ENCODE measurements at regions not wholly inside any gene's neighbourhood (a gene's known extent, or its start where the extent isn't known, plus 50 kb on each side); places are given as distances from the start of the nearest gene placed in this dataset.

DNA sequence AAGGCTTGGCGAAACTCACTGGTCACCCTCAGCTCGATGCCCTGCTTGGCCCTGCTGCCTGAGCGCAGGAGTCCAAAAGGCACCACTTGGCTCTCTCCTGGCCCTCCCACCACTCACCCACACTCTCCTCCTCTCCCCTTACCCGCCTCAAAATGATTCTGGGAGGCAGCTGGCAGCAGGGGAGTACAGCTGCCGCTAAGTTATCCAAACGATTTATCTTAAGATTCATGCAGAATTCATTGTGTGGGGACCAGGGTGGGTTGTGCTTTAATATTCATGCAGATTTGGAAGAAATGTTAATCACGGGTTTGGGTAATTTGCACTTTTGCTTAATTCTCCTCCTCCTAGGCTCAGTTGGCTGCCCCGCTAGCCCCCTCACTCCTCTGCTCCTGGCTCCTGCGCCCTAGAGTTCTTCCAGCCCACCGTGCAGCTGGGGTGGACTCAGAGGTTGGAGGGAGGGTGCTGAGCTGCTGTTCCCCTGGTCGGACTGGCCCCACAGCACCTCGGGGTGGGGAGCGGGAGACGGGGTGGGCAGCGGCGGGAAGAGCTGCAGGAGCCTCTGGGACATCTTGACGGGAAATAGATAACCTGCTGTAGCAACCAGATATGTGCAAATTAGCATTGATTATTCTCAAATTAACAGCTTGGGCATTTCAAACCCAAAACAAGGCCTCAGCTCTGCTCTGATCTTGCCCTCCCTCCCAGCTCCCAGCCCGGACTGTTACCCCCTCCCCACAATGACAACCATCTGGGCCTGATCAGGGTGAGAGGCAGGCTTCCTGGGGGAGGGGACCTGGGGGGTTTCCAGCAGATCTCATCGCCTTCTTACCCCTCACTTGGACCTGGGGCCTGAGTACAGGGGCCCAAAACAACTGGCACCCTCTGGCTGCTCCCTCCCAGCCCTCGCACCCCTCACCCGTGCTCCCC lies 122.6 kb upstream of the RPL38 start:
- DNase-seq (ENCODE audit: low read depth in 2 of 2), result no peak

DNA sequence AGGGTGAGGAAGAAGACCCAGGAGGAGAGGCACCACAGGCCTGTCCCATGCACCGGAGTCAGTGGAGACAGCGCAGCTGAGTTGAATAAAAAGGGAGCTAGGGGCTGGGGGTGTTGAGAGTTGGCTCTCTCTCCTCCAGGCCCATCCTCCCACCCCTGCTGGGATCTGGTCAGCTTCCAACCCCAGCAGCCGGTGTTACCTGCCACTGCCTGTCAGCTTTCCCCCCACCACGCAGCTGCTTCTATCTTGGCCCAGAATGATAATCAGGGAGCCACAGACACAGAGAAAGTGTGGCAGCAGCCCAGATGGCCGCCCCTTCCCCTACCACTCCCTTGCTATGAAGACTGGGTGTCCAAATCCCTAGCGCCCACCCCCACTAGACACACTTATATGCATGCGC lies 120.6 kb upstream of the RPL38 start:
- DNase-seq (ENCODE audit: low read depth in 2 of 2), result no peak

DNA sequence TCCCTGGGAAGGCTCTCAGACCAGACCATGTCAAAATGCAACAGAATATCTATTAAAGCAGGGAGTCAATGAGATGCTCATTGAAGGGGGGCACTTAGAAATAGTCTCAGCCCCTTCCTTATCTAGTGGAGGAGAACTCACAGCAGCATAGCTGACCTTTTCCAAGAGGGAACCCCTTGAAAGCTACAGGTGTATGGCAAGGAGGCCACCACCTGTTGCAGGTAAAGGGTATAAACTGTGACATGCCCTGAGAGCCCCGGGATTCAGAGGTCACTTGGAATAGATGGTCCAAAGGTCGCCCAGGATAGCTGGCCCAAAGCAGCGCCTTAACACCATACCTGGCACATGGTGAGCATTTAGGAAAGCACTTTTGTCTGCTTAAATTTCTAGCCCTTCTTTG lies 120.2 kb upstream of the RPL38 start:
- DNase-seq (ENCODE audit: low read depth in 2 of 2), result no peak

DNA sequence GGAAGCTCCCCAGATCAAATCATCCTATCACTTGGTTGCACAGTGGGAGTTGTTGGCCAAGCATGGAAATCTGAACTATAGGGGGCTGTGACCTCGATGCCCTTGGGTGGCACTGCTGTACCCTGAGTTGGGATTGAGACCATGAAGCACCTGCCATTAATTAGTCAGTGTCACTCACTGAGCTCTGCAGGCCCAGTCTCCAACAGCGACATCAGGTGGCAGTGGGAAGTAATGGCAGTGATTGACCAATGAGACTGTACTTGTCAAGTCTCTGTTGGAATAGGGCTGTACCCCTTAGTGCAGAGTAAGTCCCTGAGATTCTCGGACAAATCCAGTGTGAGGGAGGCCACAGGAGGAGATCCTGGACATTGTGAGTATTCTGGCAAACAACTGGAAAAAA lies 118.0 kb upstream of the RPL38 start:
- no peak for DNase-seq (ENCODE audit: low read depth in 2 of 2)

GRCh38 chr17:74087002-74087585 lies 116.4 kb upstream of the RPL38 start:
- DNase-seq (ENCODE audit: low read depth in 2 of 2), result no peak

- DNase-seq (ENCODE audit: low read depth in 2 of 2), result no peak
Observed at GRCh38 chr17:74088285-74088933, 115.1 kb upstream of the RPL38 start.

GRCh38 chr17:74088934-74089329 lies 114.5 kb upstream of the RPL38 start:
- DNase-seq (ENCODE audit: low read depth in 2 of 2), result no peak

GRCh38 chr17:74089380-74089779 lies 114.1 kb upstream of the RPL38 start:
- no peak for DNase-seq (ENCODE audit: low read depth in 2 of 2)

GRCh38 chr17:74089869-74090464 lies 113.5 kb upstream of the RPL38 start:
- DNase-seq (ENCODE audit: low read depth in 2 of 2), result peak; percentile 34 to 45

DNA sequence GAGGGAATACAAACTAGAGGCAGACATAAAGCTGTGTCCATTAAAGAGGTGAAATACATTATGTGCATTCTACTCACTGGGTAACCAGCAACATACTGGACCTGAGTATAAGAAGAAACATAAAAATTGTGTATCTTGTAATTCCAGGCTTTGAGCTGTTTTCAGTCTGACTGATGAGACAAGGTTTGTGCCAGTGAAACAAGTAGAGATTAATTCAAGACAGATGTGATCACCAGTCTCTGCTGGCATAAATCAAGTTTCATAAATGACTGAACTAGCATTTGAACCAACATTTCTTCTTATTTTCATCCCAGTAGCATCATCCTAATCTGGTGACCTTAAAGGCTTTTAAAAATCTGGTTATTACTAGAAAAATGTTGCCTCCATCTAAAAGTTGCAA lies 108.8 kb upstream of the RPL38 start:
- no peak for DNase-seq (ENCODE audit: low read depth in 2 of 2)

DNA sequence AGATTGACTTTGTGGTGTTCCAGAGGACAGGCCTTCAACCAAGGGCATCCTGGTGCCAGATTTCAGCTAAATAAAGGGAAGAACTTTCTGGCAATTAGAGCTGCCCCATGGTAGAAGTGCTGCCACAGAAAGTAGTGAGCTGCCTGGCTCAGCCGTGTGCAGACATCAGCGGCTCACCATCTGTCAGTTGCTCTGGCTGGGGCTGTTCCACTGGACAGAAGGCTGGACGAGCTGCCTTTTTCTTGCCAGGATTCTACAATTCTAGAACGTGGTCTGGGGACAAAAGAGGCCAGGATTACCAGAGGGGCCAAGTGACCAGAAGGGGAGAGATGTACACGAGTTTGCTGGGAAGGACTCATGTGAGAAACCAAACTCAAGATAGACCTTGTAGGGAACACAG lies 107.0 kb upstream of the RPL38 start:
- DNase-seq (ENCODE audit: low read depth in 2 of 2), result no peak

DNA sequence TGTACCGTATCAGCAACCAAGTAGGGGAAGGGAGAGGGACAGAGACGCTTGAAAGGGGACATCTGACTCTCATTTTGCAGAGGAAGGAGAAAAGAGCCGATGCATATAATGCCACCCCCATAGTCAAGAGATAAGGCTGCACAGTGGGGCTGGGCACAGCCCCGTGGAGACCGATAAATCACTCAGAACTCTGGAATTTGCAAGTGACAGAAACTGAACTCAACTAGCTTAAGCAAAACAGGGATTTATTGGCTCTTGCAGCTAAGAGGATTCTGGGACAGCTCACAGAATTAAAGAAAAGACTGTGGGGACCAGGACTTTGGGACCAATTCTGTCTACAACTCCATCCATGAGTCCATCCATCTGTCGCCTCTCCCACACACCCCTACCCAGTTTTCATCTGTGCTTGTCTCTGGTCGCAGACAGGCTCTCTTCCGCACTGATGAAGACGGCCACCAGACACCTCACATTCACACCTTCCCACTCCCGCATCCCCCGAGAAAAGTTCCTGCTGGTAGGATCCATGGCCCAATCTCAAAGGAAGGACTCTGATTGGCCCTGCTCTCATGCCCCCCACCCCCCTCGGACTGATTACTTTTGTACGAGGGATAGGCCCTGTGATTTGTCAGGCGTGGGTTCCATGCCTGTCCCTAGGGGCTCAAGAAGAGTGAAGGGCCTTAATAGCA lies 105.9 kb upstream of the RPL38 start:
- DNase-seq (ENCODE audit: low read depth in 2 of 2), result no peak

DNA sequence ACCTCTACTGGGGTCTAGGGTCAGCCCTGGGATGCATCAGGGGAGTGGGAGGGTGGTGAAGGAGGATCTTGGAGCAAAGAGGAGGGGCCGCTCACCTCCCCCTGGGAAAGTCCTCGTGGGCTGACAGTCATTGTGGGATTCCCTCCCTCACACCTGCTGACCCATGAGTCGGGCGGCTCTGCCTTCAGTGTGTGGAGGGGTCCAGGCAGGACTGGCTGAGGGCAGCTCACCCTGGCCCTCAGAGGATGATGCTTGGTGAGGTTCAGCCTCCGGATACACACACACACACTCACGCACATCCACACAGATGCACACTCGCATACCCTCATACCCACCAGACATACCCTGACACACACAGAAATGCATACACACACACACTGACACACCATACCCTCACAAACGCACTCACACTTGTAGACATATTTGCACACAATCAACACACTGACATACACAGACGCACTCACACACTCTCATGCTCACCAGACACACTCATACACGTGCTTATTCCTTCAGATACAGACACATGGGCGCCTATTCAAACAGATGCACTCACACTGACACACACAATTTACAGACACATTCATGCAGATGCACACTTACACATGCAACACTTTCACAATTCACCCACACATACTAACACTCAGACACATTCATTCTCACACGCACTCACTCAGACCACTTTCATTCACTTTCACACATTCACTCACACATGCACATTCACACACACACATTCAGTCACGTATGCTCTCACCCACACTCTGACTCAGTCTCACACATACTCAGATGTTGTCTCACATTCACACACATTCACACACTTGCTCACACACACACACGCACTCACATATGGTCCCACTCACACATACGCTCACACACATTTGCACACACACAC lies 105.1 kb upstream of the RPL38 start:
- no peak for DNase-seq (ENCODE audit: low read depth in 2 of 2)

GRCh38 chr17:74099442-74100340 lies 103.8 kb upstream of the RPL38 start:
- no peak for DNase-seq (ENCODE audit: low read depth in 2 of 2)

DNA sequence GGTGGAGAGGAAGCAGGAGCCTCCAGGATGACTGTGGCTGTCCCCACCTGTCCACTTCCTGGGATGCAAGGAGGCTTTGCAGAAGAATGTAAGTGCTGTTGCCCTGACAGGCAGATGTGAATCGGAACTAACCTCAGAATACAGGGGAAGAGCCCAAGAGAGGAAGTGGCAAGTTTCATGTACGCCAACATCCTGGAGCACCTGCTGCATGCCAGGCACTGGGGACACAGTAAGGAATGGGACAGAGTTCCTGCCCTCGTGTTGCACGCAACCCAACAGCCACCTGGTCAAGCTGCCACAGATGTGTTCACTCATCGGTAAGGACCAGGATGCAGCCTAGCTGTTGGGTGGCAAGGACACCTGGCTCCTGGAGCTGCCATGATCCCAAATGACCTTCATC lies 98.6 kb upstream of the RPL38 start:
- no peak for DNase-seq (ENCODE audit: low read depth in 2 of 2)

DNA sequence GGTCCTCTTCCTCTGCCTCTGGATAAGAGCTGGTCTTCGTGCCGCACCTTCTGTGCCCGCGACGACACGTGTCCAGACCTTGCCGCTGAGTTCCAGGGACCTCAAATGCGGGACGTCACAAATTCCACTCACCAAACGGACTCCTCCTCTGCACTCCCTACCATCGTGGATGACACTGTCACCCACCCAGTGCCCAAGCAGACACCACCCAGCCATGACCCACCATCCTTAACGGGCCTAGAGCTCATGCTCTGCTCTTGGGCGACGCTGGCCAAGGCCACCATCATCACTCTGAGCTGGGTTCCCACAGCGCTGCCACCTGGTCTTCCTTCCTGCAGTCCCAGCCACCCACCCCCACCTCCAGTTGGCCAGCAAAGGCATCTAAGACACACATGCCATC lies 96.4 kb upstream of the RPL38 start:
- DNase-seq (ENCODE audit: low read depth in 2 of 2), result no peak

DNA sequence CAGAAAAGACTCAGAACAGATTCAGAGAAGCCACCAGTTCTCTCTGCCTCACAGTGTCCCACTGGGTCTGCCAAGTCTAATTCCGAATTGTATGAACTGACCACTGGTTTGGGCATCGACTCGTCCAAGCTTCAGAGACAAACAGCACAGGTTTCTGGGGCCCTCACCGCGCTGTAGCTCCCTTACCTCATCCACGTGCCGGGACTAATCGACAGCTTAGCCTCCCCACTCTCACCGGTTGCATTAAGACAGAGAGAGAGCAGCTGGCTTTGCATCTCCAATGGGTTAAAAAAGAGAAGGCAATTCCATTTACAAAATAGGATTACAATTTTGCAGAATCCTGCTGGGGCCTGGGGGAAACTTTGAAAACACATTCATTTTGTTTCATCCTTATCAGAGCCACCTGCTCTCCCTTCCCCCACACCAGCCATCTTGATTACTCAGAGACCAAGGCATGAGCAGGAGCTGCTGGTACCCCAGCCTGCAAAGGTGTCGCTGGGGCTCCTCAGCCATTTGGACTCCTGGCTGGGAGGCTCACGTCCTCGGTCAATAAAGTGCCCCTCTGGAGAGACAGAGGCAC lies 95.3 kb upstream of the RPL38 start:
- no peak for DNase-seq (ENCODE audit: low read depth in 2 of 2)

GRCh38 chr17:74110467-74110866 lies 93.0 kb upstream of the RPL38 start:
- DNase-seq (ENCODE audit: low read depth in 2 of 2), result no peak

DNA sequence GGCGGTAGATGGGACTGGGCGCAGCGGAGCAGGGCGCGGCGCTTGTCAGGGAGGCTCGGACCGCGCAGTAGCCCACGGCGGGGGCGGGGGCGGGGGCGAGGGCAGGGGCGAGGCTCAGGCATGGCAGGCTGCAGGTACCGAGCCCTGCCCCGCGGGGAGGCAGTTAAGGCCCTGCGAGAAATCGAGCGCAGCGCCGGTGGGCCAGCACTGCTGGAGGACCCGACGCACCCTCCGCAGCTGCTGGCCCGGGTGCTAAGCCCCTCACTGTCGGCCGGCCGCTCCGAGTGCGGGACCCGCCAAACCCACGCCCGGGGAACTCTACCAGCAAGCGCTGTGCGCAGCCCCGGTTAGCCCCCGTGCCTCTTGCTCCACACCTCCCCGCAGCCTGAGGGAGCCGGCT lies 90.2 kb upstream of the RPL38 start:
- no peak for DNase-seq (ENCODE audit: low read depth in 2 of 2)

- DNase-seq (ENCODE audit: low read depth in 2 of 2), result no peak
Observed at GRCh38 chr17:74113952-74114351, 89.5 kb upstream of the RPL38 start.

All from stimulated activated CD8-positive, alpha-beta memory T cell treated with anti-CD3 and anti-CD28 coated beads, Interleukin-15, amount 100 ng/mL, for 48 hours (primary cell).